OCI-LY3 (cell line): ENCODE measurements at regions not wholly inside any gene's neighbourhood (a gene's known extent, or its start where the extent isn't known, plus 50 kb on each side); places are given as distances from the start of the nearest gene placed in this dataset.

Source experiments
- EZH2phosphoT487 ChIP-seq: fragments of 200-600 bp; shearing (Covaris generic); IDR thresholded peaks from 2 replicates; pipeline ENCODE4 v1.6.1; 2018; ENCODE audit warnings: antibody characterized with exemption, mixed run types, low read depth
- TF ChIP-seq, protein P1 (sequence below): fragments of 200-600, 300-600 bp; sonication (generic); IDR thresholded peaks from 2 replicates; pipeline ENCODE4 v1.5.1; 2014; ENCODE audit warnings: antibody characterized with exemption, low read length, low read depth

DNA sequence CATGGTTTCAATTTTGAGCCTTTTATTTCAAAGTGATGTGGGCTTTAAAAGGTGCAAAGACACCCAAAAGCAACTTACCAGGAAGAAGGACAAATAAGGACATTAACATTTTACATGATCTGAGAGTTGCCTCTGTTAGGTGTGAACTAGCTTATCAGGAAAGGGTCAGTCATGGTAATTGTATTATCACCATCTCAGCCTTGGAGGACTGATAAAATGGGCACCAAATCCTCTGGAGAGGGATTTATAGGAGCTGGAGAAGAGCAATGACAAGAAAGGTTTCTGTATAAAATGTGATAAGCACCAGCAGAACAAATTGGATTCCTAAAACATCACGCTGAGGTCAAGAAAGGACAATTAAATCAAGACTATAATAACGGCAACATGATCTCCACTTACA, 217.7 kb upstream of the PRICKLE1 start:
- no peak for TF ChIP-seq EZH2phosphoT487
- TF ChIP-seq, protein P1, sequence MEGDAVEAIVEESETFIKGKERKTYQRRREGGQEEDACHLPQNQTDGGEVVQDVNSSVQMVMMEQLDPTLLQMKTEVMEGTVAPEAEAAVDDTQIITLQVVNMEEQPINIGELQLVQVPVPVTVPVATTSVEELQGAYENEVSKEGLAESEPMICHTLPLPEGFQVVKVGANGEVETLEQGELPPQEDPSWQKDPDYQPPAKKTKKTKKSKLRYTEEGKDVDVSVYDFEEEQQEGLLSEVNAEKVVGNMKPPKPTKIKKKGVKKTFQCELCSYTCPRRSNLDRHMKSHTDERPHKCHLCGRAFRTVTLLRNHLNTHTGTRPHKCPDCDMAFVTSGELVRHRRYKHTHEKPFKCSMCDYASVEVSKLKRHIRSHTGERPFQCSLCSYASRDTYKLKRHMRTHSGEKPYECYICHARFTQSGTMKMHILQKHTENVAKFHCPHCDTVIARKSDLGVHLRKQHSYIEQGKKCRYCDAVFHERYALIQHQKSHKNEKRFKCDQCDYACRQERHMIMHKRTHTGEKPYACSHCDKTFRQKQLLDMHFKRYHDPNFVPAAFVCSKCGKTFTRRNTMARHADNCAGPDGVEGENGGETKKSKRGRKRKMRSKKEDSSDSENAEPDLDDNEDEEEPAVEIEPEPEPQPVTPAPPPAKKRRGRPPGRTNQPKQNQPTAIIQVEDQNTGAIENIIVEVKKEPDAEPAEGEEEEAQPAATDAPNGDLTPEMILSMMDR, result no peak
